NCI-H2081 (cell line): ENCODE measurements at regions not wholly inside any gene's neighbourhood (a gene's known extent, or its start where the extent isn't known, plus 50 kb on each side); places are given as distances from the start of the nearest gene placed in this dataset.
"Not testable (repeated sequence)": the region's sequence is repeated elsewhere in the genome, so short reads cannot be mapped to it uniquely, and the experiment has no call there.

Experiments used
- DNase-seq, 2 experiments: peaks; one replicate each; lab custom pipeline; 2025; lab: John Stamatoyannopoulos, UW

DNA sequence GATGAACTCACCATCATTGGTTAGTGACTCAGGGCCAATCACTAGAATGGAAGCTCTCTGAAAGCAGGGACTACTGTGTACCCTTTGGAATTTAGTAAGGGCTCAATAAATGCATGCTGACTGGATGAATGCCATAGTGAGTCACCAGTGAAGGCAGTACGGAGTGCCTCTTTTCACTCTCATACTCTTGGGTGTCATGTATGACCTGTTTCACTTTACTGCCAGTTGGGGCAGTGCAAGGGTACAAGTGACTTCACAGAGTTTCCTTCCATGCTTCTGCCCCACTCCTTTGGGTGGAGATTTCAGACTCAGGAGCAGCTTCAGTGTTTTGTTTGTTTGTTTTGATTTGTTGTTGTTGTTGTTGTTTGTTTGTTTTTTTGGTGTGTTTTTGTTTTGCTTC, 57.7 kb downstream of the SOX3 start:
- DNase-seq: no peak

- DNase-seq: no peak
These were observed 64.0 kb downstream of the SOX3 start for GRCh38 chrX:140440876-140441275.

- DNase-seq: peak in 1 of 2 experiments; percentile 0
These were observed 65.4 kb downstream of the SOX3 start for GRCh38 chrX:140439476-140439875.

DNA sequence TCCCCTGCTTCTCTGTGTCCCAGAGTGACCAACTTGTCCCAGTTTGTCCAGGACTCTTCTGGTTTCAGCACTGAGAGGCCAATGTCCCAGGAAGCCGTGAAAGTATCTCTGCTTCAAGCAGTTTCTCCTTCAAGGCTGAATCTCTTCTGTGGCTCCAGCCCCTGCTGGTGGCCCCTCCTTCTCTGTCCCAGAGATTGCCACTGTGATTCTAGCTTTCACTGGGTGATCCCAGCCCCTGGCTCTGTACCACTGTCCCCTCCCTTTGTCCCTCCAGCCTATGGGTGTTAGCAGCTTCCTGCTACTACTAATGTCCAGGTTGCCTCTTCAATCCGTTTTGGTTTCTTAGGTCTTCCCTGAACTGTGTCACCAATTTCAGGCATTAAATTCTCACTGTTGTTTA, 70.5 kb downstream of the SOX3 start:
- no peak for DNase-seq

GRCh38 chrX:140433582-140433981, 71.3 kb downstream of the SOX3 start:
- DNase-seq: no peak

DNA sequence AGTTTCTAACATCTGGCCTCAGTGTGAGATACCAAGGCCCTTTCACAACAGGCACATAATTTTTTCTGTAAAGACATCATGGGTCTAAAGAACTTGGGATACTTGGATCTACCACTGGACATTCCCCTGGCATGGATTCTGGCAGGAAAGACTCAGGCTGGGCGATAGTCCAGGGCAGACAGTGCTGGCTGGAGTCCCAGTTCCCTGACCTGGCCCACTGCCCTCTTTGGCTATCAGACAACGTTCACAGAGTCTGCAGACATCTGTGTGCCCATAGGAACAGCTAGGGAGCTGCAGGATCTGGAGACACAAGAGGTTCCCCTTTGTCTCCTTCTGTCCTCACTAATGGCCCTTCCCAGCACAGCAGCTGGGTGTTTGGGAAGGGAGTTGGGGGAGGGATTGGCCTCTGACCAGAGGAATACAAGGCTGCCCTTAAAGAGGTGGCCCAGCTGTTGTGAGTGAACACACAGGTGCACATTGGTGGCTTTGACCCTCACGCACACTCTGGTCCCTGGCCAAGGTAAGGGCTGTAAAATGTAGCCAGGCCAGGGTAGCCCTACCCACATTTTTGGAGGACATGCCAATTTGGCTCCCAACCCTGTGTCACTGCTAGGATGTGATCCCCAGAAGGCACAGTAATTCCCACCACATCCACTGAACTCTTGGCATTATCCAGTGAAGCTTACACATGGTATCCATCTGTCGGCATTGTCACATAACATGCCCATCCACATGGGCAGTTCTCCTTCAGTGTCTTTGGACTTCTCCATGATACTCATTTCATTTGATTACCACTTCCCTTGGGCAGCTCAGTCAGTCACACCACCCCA, 72.3 kb downstream of the SOX3 start:
- DNase-seq: no peak

DNA sequence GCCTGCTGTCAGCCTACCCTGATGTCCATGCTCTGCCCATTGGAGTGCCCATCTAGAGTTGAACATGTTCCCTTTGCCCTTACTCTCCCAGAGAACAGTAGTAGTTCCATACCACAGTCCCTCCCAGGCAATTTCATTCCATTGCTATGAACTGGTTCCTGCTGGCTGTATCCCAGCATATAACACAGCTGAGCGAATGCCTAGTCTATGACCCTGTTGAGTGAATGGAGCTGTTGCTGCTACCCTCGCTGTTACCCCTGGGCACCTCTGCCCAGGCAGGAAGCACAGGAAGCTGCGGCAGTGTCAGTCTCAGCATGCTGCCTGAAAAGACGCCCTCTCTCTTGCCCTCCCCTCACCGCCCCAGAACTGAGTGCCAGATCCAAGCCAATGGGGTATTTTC, 73.3 kb downstream of the SOX3 start:
- DNase-seq: no peak

DNA sequence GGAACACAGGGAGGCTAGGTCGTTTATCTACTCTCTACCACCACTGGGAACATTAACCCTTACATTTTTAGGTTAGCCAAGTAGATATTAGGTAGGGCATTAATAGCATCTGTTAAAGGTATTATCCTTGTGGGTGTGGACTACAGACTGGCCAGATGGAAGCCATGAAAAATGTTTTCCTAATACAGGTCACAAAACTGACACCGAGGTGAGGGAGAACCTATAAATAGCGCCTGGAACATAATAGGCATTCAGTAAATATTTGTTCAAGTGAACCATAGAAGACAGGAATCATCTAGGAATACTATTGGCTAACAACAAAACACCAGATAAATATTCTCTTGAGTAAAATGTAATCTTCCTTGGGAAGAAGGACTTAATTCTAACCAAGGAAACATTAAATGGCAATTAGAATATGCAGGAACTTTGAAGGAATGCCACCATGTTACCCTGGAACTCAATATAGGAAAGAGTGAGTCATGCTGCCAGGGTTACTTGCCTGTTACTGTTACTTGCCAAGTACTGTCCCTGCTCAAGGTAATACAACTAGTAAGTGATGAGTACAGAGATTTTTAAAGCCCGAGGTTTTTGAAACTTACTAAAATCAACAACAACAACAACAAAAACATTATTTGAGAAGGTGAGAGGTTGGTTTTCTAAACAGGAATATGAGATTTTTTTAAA, 79.0 kb downstream of the SOX3 start:
- DNase-seq: no peak

DNA sequence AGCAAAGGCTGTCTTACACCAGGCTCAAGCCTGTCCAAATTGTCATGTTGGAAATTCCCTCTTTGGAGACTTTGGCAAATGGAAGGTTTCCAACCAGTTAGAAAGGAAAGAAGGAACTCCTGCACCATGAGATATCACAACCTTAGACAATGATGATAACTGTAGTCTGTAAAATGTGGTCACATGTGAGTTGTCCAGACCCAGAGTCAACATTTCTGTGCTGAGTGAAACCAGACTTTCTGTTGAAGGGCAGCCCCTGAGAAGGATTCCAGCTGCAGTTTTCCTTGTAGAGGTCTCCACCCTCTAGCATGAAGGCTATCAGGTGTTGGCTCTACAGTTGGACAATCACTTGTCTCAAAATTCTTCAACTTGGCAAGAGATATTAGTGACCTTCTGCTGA, 82.4 kb downstream of the SOX3 start:
- no peak for DNase-seq

DNA sequence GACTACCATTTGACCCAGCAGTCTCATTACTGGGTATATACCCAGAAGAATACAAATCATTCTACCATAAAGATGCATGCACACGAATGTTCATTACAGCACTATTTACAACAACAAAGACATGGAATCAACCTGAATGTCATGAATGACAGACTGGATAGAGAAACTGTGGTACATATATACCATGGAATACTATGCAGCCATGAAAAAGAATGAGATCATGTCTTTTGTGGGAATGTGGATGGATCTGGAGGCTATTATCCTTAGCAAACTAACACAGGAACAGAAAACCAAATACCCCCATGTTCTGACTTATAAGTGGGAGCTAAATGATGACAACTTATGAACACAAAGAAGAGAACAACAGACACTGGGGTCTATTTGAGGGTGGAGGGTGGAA, 102.7 kb downstream of the SOX3 start:
- not testable (repeated sequence) for DNase-seq

- not testable (repeated sequence) for DNase-seq
These were observed 108.5 kb downstream of the SOX3 start for GRCh38 chrX:140396326-140396725.

GRCh38 chrX:140393507-140393906, 111.4 kb downstream of the SOX3 start:
- no peak for DNase-seq

DNA sequence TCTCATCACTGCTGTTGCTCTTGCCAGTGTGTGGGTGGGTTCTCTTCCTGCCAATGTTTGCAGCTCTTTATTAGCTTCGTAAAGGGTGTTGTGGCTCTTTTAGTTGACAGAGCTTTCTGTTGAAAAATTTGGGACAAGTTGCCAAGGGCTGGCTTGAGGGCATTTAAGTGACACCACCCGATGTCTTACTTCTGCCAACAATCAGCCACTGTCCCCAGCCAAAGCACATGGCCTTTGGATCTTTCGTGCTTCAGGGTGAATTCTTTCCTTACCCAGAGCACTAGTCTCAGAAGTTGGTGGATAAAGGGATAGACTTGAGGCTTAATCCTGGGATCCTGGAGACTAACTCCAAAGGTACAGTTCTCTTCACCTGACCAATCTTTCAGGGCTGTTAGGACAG, 113.6 kb downstream of the SOX3 start:
- no peak for DNase-seq

DNA sequence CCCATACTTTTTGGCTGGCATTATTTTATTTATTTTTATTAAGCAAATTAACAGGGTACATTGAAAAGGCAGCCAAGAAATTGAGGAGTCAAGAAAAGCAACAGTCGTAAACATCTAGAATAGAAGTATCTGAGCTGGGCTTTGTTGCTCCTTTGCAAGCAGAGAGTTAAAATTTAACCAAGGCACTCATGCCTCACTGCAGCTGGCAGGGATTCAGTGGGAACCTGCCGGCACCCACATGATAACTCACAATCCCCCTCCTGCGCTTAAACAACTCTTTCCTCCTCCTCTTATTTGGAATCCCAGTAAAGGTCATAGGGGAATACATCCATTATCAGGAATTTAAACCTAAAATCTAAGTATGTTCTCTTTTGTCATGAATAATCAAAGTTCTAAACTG, 115.5 kb downstream of the SOX3 start:
- DNase-seq: no peak

GRCh38 chrX:140362861-140363260, 142.0 kb downstream of the SOX3 start:
- no peak for DNase-seq

DNA sequence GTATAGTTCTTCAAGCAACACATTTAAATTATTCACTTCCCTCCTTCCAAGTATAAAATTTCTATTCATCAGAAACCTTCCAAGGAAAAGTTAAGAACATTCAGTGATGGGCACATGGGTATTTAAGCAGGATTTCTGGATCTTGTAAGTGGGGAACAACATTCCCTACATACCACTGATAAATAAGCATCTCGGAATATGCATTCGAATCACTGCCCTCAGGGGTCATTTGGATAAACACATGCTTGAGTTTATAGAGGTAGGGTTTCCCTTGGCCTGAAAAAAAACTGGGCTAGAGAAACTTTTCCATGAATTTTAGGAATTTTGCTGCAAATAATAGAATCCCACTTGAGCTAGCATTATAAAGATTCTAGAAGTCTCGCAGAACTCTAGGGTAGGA, 143.9 kb downstream of the SOX3 start:
- no peak for DNase-seq

DNA sequence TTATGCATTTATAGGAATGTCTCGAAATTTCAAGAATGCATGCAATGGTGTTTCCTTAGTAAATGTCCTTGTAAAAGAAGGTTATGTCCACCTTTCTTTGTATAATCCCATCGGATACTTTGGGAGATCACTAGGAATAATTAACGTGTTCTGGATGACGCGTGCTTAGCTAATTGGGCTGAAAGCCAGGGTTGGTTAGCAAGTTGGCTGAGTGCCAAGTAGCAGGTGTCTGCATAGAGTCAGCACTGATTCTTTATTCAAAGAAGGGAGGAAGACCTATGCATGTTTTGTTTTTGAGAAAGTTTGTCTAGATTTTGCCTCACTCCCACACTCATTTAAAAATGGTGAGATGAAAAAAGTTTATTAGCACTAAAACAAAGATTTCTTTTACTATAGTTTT, 144.6 kb downstream of the SOX3 start:
- DNase-seq: no peak

- no peak for DNase-seq
These were observed 148.9 kb downstream of the SOX3 start for GRCh38 chrX:140355922-140356321.

DNA sequence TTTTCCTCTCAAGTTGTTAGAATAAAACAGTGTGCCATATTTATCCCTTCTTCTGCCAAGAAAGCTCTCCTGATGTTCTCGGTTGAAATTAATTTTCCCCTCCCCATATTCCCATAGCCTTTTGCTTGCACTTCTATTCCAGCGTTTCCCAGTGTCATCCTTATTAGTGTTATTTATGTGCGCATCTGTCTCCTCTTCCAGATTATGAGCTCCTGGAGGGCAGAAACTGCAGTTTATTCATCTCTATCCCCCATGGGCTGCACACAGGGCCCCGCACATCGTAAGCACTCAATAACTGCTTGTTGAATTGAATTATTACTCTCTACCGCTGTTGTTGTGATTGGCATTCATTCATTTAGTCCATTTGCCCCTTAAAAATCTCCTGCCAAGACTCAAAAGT, 149.4 kb downstream of the SOX3 start:
- no peak for DNase-seq

DNA sequence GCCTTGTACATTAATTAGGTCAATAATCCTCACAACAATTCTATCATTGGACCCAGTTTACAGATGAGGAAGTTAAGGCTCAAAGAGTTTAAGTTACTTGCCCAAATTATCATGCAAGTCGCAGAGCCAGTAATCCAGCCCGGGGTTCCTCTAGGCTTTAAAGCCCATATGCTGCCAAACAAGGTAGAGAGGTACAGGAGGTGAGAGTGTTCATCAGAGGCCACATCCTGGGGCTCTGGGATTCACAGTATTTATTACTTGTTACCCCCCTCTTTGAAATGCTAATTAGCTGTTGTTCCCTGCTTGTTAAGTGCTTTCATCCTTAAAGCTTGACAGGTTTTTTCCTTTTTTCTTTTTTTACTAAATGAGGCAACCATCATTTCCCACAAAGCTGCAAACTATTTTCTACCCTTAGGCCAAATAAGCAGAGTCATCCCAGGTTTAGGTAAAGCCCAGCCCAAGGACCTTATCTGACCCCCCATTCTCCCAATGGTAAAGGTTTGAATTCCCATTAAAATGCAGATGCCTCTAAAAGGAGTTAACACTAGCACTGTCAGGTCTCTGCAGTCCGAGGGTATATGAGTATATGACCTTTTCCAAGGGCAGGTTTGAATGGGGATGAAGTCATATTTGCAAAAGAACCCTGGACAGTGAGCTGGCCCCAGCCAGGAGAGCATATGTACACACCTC, 150.3 kb downstream of the SOX3 start:
- DNase-seq: no peak

DNA sequence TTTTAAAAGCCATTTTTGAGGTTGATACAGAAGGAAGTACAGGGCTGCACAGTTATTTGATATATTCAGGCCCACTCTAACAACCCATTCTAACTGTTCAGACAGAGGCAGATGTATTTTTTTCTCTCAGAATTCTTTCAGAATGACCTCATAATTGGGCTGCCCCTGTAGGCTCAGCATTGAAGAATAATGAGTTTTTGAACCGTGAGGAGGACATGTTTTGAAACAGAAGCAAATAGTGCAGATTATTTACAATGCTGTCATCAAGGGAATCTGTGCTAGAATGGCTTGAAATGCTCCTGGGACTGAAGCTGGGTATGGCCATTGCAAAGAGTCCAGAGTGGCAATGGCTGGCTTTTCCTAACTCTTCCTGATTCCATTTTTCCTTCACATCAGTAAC, 158.1 kb downstream of the SOX3 start:
- no peak for DNase-seq

- DNase-seq: no peak
These were observed 161.5 kb downstream of the SOX3 start for GRCh38 chrX:140343226-140343868.

DNA sequence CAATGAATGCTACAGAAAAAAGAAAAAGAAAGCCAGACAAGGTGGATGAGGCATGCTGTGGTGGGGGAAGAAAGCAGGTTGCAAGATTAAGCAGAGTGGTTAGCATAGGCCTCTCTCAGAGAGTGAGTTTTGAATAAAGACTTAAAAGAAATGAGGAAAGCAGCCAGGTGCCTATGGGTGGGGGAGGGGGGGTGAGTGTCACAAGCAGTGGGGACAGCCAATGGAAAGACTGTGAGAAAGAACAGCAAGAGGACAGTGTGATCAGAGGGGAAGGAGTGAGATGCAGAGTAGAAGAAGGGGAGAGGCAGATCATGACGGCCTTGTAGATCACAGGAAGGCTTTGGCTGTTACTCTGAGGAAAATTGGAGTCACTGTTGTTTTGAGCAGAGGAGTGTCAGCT, 162.5 kb downstream of the SOX3 start:
- DNase-seq: no peak
